ENCODE measurements at regions not wholly inside any gene's neighbourhood (a gene's known extent, or its start where the extent isn't known, plus 50 kb on each side); places are given as distances from the start of the nearest gene placed in this dataset.

- Histone ChIP-seq H3K27ac (ENCODE audit: low read length) (no peak overlapping the region), H3K9ac (ENCODE audit: low read length in 2 of 2) (no peak overlapping the region), H3K4me1 (ENCODE audit: control insufficient read depth, insufficient read depth, low read length) (no peaks in the 10 kb centered on the region), H3K27me3 (ENCODE audit: control insufficient read depth in 1 of 2, insufficient read depth in 2 of 2, low read length in 2 of 2) (no peaks in the 10 kb centered on the region), H3K36me3 (ENCODE audit: control insufficient read depth in 2 of 2, insufficient read depth in 2 of 2, low read length in 2 of 2) (no peaks in the 10 kb centered on the region), H3K9me3 (ENCODE audit: control insufficient read depth in 2 of 2, low read length in 2 of 2) (no peaks in the 10 kb centered on the region), H3K4me3 (ENCODE audit: low read length in 2 of 2) (no peak overlapping the region)
Observed at GRCh38 chr21:15367061-15367626, 302.3 kb upstream of the NRIP1 start.

GRCh38 chr21:15370462-15370975 lies 305.7 kb upstream of the NRIP1 start:
- Histone ChIP-seq H3K27me3 (ENCODE audit: control insufficient read depth in 1 of 2, insufficient read depth in 2 of 2, low read length in 2 of 2) (no peaks in the 10 kb centered on the region), H3K36me3 (ENCODE audit: control insufficient read depth in 2 of 2, insufficient read depth in 2 of 2, low read length in 2 of 2) (no peaks in the 10 kb centered on the region), H3K4me1 (ENCODE audit: control insufficient read depth, insufficient read depth, low read length) (no peaks in the 10 kb centered on the region), H3K9ac (ENCODE audit: low read length in 2 of 2) (no peak overlapping the region), H3K9me3 (ENCODE audit: control insufficient read depth in 2 of 2, low read length in 2 of 2) (no peaks in the 10 kb centered on the region), H3K27ac (ENCODE audit: low read length) (no peak overlapping the region), H3K4me3 (ENCODE audit: low read length in 2 of 2) (no peak overlapping the region)

GRCh38 chr21:15373941-15374340 lies 309.1 kb upstream of the NRIP1 start:
- no peak overlapping the region for H3K4me3 ChIP-seq (ENCODE audit: low read length in 2 of 2)
- no peak overlapping the region for H3K27ac ChIP-seq (ENCODE audit: low read length)
- H3K4me1 ChIP-seq (ENCODE audit: control insufficient read depth, insufficient read depth, low read length) = no peaks in the 10 kb centered on the region
- peaks cover 0 to 4% of the 10 kb centered on the region in 2 donors for H3K9me3 ChIP-seq (ENCODE audit: control insufficient read depth in 2 of 2, low read length in 2 of 2)
- no peaks in the 10 kb centered on the region for H3K27me3 ChIP-seq (ENCODE audit: control insufficient read depth in 1 of 2, insufficient read depth in 2 of 2, low read length in 2 of 2)
- H3K36me3 ChIP-seq (ENCODE audit: control insufficient read depth in 2 of 2, insufficient read depth in 2 of 2, low read length in 2 of 2) = no peaks in the 10 kb centered on the region
- no peak overlapping the region for H3K9ac ChIP-seq (ENCODE audit: low read length in 2 of 2)

GRCh38 chr21:15379776-15380175 lies 315.0 kb upstream of the NRIP1 start:
- Histone ChIP-seq H3K27me3 (ENCODE audit: control insufficient read depth in 1 of 2, insufficient read depth in 2 of 2, low read length in 2 of 2) (no peaks in the 10 kb centered on the region), H3K4me3 (ENCODE audit: low read length in 2 of 2) (no peak overlapping the region), H3K36me3 (ENCODE audit: control insufficient read depth in 2 of 2, insufficient read depth in 2 of 2, low read length in 2 of 2) (no peaks in the 10 kb centered on the region), H3K9me3 (ENCODE audit: control insufficient read depth in 2 of 2, low read length in 2 of 2) (peaks cover 0 to 8% of the 10 kb centered on the region in 2 donors), H3K27ac (ENCODE audit: low read length) (no peak overlapping the region), H3K4me1 (ENCODE audit: control insufficient read depth, insufficient read depth, low read length) (no peaks in the 10 kb centered on the region), H3K9ac (ENCODE audit: low read length in 2 of 2) (no peak overlapping the region)

GRCh38 chr21:15383588-15383987 lies 318.8 kb upstream of the NRIP1 start:
- Histone ChIP-seq H3K36me3 (ENCODE audit: control insufficient read depth in 2 of 2, insufficient read depth in 2 of 2, low read length in 2 of 2) (no peaks in the 10 kb centered on the region), H3K4me3 (ENCODE audit: low read length in 2 of 2) (no peak overlapping the region), H3K9me3 (ENCODE audit: control insufficient read depth in 2 of 2, low read length in 2 of 2) (peaks cover 0 to 5% of the 10 kb centered on the region in 2 donors), H3K27ac (ENCODE audit: low read length) (no peak overlapping the region), H3K9ac (ENCODE audit: low read length in 2 of 2) (no peak overlapping the region), H3K4me1 (ENCODE audit: control insufficient read depth, insufficient read depth, low read length) (no peaks in the 10 kb centered on the region), H3K27me3 (ENCODE audit: control insufficient read depth in 1 of 2, insufficient read depth in 2 of 2, low read length in 2 of 2) (no peaks in the 10 kb centered on the region)

GRCh38 chr21:15390049-15390448 lies 325.2 kb upstream of the NRIP1 start:
- no peaks in the 10 kb centered on the region for H3K27me3 ChIP-seq (ENCODE audit: control insufficient read depth in 1 of 2, insufficient read depth in 2 of 2, low read length in 2 of 2)
- no peak overlapping the region for H3K9ac ChIP-seq (ENCODE audit: low read length in 2 of 2)
- no peaks in the 10 kb centered on the region for H3K36me3 ChIP-seq (ENCODE audit: control insufficient read depth in 2 of 2, insufficient read depth in 2 of 2, low read length in 2 of 2)
- H3K9me3 ChIP-seq (ENCODE audit: control insufficient read depth in 2 of 2, low read length in 2 of 2) = no peaks in the 10 kb centered on the region
- no peak overlapping the region for H3K4me3 ChIP-seq (ENCODE audit: low read length in 2 of 2)
- no peak overlapping the region for H3K27ac ChIP-seq (ENCODE audit: low read length)
- H3K4me1 ChIP-seq (ENCODE audit: control insufficient read depth, insufficient read depth, low read length) = no peaks in the 10 kb centered on the region

GRCh38 chr21:15397258-15397657 lies 332.5 kb upstream of the NRIP1 start:
- H3K9ac ChIP-seq (ENCODE audit: low read length in 2 of 2) = no peak overlapping the region
- H3K27me3 ChIP-seq (ENCODE audit: control insufficient read depth in 1 of 2, insufficient read depth in 2 of 2, low read length in 2 of 2) = no peaks in the 10 kb centered on the region
- no peaks in the 10 kb centered on the region for H3K4me1 ChIP-seq (ENCODE audit: control insufficient read depth, insufficient read depth, low read length)
- no peak overlapping the region for H3K27ac ChIP-seq (ENCODE audit: low read length)
- no peaks in the 10 kb centered on the region for H3K9me3 ChIP-seq (ENCODE audit: control insufficient read depth in 2 of 2, low read length in 2 of 2)
- H3K36me3 ChIP-seq (ENCODE audit: control insufficient read depth in 2 of 2, insufficient read depth in 2 of 2, low read length in 2 of 2) = no peaks in the 10 kb centered on the region
- no peak overlapping the region for H3K4me3 ChIP-seq (ENCODE audit: low read length in 2 of 2)

- no peaks in the 10 kb centered on the region for H3K36me3 ChIP-seq (ENCODE audit: control insufficient read depth in 2 of 2, insufficient read depth in 2 of 2, low read length in 2 of 2)
- no peaks in the 10 kb centered on the region for H3K4me1 ChIP-seq (ENCODE audit: control insufficient read depth, insufficient read depth, low read length)
- H3K9ac ChIP-seq (ENCODE audit: low read length in 2 of 2) = no peak overlapping the region
- no peak overlapping the region for H3K27ac ChIP-seq (ENCODE audit: low read length)
- H3K9me3 ChIP-seq (ENCODE audit: control insufficient read depth in 2 of 2, low read length in 2 of 2) = no peaks in the 10 kb centered on the region
- no peak overlapping the region for H3K4me3 ChIP-seq (ENCODE audit: low read length in 2 of 2)
- H3K27me3 ChIP-seq (ENCODE audit: control insufficient read depth in 1 of 2, insufficient read depth in 2 of 2, low read length in 2 of 2) = no peaks in the 10 kb centered on the region
Observed at GRCh38 chr21:15400905-15401304, 328.9 kb upstream of the USP25 start.

GRCh38 chr21:15401331-15401730 lies 328.5 kb upstream of the USP25 start:
- Histone ChIP-seq H3K4me3 (ENCODE audit: low read length in 2 of 2) (no peak overlapping the region), H3K4me1 (ENCODE audit: control insufficient read depth, insufficient read depth, low read length) (no peaks in the 10 kb centered on the region), H3K9me3 (ENCODE audit: control insufficient read depth in 2 of 2, low read length in 2 of 2) (no peaks in the 10 kb centered on the region), H3K27ac (ENCODE audit: low read length) (no peak overlapping the region), H3K27me3 (ENCODE audit: control insufficient read depth in 1 of 2, insufficient read depth in 2 of 2, low read length in 2 of 2) (no peaks in the 10 kb centered on the region), H3K36me3 (ENCODE audit: control insufficient read depth in 2 of 2, insufficient read depth in 2 of 2, low read length in 2 of 2) (no peaks in the 10 kb centered on the region), H3K9ac (ENCODE audit: low read length in 2 of 2) (no peak overlapping the region)

GRCh38 chr21:15405214-15405613 lies 324.6 kb upstream of the USP25 start:
- Histone ChIP-seq H3K4me3 (ENCODE audit: low read length in 2 of 2) (no peak overlapping the region), H3K9ac (ENCODE audit: low read length in 2 of 2) (no peak overlapping the region), H3K36me3 (ENCODE audit: control insufficient read depth in 2 of 2, insufficient read depth in 2 of 2, low read length in 2 of 2) (no peaks in the 10 kb centered on the region), H3K27me3 (ENCODE audit: control insufficient read depth in 1 of 2, insufficient read depth in 2 of 2, low read length in 2 of 2) (no peaks in the 10 kb centered on the region), H3K27ac (ENCODE audit: low read length) (no peak overlapping the region), H3K4me1 (ENCODE audit: control insufficient read depth, insufficient read depth, low read length) (no peaks in the 10 kb centered on the region), H3K9me3 (ENCODE audit: control insufficient read depth in 2 of 2, low read length in 2 of 2) (no peaks in the 10 kb centered on the region)

- Histone ChIP-seq H3K9ac (ENCODE audit: low read length in 2 of 2) (no peak overlapping the region), H3K4me1 (ENCODE audit: control insufficient read depth, insufficient read depth, low read length) (no peaks in the 10 kb centered on the region), H3K27ac (ENCODE audit: low read length) (no peak overlapping the region), H3K27me3 (ENCODE audit: control insufficient read depth in 1 of 2, insufficient read depth in 2 of 2, low read length in 2 of 2) (no peaks in the 10 kb centered on the region), H3K9me3 (ENCODE audit: control insufficient read depth in 2 of 2, low read length in 2 of 2) (no peaks in the 10 kb centered on the region), H3K36me3 (ENCODE audit: control insufficient read depth in 2 of 2, insufficient read depth in 2 of 2, low read length in 2 of 2) (no peaks in the 10 kb centered on the region), H3K4me3 (ENCODE audit: low read length in 2 of 2) (no peak overlapping the region)
Observed at GRCh38 chr21:15406791-15407190, 323.0 kb upstream of the USP25 start.
